Cardiac fibroblast (primary cell): ENCODE measurements at regions not wholly inside any gene's neighbourhood (a gene's known extent, or its start where the extent isn't known, plus 50 kb on each side); places are given as distances from the start of the nearest gene placed in this dataset.
"Not testable (repeated sequence)": the region's sequence is repeated elsewhere in the genome, so short reads cannot be mapped to it uniquely, and the experiment has no call there.

Experiments used
- DNase-seq, 2 donors: peaks; one replicate each; pipeline versions ENCODE4 v3.0.0 to v3.0.0-alpha.2; 2010; ENCODE audit warnings: low read depth in 2 of 2
- H3K4me3 ChIP-seq, 2 donors: replicated peaks in 1 of 2; 1 replicate in 1 of 2; 2 replicates in 1 of 2; pipeline ENCODE4 v1.5.1; 2011; ENCODE audit warnings: low read depth in 2 of 2, low read length in 2 of 2, mild to moderate bottlenecking in 2 of 2, moderate library complexity in 1 of 2
- CTCF ChIP-seq: IDR thresholded peaks from one replicate; pipeline ENCODE4 v1.5.1; 2011; ENCODE audit warnings: low read depth, mild to moderate bottlenecking, low read length, inconsistent platforms

- H3K4me3 ChIP-seq = no peak overlapping the region
- TF ChIP-seq CTCF = no peak
- no peak for DNase-seq
Observed at GRCh38 chr1:200291106-200291505, 118.7 kb downstream of the ZNF281 start.

- no peak for TF ChIP-seq CTCF
- DNase-seq = peak in 1 of 2 donors; percentile 13
- H3K4me3 ChIP-seq = no peak overlapping the region
Observed at GRCh38 chr1:200290010-200290685, 119.7 kb downstream of the ZNF281 start.

GRCh38 chr1:200288226-200288625 lies 121.6 kb downstream of the ZNF281 start:
- H3K4me3 ChIP-seq = no peak overlapping the region
- TF ChIP-seq CTCF = no peak
- DNase-seq = no peak

GRCh38 chr1:200284236-200284635 lies 125.6 kb downstream of the ZNF281 start:
- not testable (repeated sequence) for DNase-seq, H3K4me3 ChIP-seq

- DNase-seq = no peak
- H3K4me3 ChIP-seq = no peak overlapping the region
- TF ChIP-seq CTCF = no peak
Observed at GRCh38 chr1:200282497-200283122, 127.2 kb downstream of the ZNF281 start.

GRCh38 chr1:200281201-200281835 lies 128.5 kb downstream of the ZNF281 start:
- no peak overlapping the region for H3K4me3 ChIP-seq
- no peak for TF ChIP-seq CTCF
- DNase-seq = no peak

- H3K4me3 ChIP-seq = no peak overlapping the region
- DNase-seq = peak; percentile 72 to 86
- TF ChIP-seq CTCF = peak; percentile 86
Observed at GRCh38 chr1:200279810-200280411, 129.9 kb downstream of the ZNF281 start.
